GM21447 (cell line): ENCODE measurements at regions not wholly inside any gene's neighbourhood (a gene's known extent, or its start where the extent isn't known, plus 50 kb on each side); places are given as distances from the start of the nearest gene placed in this dataset.
"Not testable (repeated sequence)": the region's sequence is repeated elsewhere in the genome, so short reads cannot be mapped to it uniquely, and the experiment has no call there.

Experiments used
- ATAC-seq: cut with Tn5 transposase; IDR thresholded peaks from one replicate; pipeline ENCODE4 v1.9.1; 2021; ENCODE audit not compliant: unreplicated experiment

DNA sequence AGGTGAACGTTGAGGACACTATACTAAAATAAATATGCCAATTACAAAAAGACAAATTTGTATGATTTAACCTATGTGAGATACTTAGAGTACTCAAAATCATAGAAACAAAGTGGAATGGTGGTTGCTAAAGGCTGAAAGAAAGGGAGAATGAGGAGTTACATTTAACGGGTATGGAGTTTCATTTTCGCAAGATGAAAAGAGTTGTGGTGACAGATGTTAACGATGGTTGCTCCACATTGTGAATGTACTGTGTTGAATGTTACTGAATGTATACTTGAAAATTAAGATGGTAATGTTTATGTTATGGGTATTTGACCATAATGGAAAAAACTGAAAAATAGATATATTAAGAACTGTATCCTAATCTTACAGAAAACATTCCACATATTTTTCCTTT, 51.3 kb upstream of the MOCS2 start:
- no peak for ATAC-seq

DNA sequence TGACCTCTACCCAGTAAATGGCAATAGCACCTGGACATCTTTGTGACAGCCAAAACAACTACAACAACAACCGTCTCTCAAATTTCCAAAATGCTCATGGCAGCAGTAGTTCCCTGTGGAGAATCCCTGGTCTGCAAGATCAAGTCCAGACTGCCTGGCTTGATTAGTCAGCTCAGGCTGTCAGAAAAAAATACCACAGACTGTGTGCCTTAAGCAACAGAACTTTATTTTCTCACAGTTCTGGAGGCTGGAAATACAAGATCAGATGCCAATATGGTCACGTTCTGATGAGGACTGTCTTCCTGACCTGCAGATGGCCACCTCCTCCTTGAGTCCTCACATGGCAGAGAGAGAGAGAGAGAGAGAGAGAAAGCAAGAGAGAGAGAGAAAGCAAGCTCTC, 52.3 kb upstream of the MOCS2 start:
- ATAC-seq: no peak

DNA sequence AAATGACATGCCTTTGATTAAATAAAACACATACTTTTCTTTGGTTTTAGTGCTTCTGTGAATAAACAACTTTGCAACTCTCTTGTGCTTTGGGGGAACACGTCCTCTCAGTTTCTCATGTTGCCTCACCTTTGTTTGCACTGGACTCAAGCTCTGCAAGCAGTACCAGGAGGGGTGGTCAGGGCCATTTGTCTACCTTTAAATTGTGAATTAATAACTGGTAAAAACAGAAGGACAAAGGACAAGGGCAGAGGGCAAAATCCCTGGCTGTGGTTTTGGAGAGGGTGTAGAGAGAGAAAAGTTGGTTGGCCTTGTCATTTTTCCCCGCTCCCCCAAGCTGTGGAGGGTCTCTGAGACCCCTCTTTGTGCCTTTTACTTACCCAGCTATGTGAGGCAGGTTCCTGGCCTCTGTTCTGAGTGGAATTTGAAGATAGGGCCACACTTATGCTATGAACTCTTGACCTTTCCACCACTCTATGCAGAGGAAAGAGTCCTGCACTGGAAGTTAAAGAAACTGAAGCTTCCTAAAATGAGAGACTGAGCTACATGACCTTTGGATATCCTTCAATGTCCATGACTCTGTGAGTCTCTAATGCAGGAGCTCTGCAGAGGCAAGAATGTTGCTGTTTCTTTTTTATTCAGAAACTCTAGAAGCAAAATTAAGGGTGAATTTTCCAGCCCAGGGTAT, 55.1 kb upstream of the MOCS2 start:
- ATAC-seq: no peak

DNA sequence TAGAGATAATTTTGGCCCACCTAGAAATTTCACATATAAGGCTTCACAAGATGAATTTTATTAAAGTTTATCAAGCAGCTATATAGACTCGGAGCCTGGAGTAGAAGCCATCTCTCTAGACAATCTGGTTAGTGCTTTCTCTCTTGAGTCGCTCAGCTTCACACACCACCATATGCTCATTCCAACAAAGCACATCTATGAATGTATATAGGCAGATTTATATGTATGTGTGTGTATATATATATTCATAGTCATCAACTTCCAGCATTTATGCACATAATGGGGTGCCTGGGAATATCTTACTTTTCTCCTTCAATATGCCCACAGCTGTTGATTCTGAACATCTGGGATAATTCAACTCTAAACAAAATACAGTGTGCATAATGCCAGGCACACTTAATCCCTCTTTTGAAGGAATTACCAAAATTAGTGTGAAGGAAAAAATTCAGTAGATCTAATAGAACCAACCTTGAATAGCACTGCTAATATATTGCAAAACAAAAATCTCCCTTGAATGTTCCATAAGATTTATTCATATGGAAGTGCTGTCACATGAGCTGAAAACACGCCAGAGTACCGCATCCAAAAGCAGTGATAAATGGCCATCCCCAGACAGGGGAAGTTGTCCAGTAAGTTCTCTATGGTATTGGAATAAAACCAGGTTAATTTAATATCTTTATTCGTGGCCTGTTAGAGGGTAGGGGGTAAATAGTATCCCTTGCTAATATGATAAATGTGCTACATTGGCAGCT, 56.0 kb upstream of the MOCS2 start:
- ATAC-seq: no peak

DNA sequence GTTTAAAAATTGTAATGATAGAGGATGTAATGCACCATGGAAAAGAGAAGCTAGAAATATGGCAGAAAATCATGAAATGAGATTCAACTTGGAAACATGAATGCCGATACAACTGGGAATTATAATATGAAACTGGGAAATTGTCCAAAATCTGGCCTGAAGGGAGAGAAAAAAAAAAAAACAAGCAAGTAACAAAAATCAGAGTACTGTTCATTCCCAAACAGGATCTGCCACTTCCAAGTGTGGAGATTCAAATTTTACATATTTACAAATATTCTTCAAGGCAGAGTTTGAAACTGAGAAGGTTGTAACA, 56.6 kb upstream of the MOCS2 start:
- no peak for ATAC-seq

DNA sequence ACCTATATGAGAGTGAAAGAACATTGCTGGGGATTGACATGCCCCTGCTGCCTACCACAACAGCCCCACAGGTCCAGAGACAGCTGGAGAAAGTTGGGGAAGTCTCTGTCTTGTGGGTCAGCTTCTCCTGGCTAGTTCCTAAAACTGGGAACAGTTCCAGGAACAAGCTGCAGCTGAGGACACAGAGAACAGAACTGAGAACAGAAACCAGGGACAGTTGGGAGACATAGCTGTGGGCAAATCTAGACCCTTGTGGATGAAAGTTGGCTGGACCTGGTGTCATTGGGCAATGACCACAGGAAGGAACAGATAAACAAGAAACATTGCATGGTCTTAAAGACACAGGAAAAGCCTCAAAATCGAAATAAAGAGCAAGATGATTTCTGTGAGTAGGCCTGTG, 58.3 kb upstream of the MOCS2 start:
- ATAC-seq: no peak

DNA sequence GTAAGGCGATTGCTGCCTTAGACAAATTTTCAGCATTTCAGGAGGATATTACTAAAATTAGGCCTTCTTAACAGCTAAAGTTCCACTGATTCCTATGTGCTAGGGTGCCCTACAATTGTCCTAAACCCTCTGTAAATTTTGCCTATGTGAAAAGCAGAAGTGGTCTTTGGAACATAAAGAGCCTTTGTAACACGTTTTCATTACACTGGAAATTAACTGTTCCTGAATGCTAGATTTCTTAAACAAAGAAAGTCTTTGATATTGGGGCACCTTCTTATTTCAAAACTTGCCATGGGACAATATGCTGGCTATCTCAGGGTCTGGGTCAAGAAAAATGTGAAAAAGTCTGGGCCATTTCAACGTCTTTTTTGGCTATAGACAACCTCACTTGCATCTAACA, 60.4 kb upstream of the MOCS2 start:
- ATAC-seq: no peak

DNA sequence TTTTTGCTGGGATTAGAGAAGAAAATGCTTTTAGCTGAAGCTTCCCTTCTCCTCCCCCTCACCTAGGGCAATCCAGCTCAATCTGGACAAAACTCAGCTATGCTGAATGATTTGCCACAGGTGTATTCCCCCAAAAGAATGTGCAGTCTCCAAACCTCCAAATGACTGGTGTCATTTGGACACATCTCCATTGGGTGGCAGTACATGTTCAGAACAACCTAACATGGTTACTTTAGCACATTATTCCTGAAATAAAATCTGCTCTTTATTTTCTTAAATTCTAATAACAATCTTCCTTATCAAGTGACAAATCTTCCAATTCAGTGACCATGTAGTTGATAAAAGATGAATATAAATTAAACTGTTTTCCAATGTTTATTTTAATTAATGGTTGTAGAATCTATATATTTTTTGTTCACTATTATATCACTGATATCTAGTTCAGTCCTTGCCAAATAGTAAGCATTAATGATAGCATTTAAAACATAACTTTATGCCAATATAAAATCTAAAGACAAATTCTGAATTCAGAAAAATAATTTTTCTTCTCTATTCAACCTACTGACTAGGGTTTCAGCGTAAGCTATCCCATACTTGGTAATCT, 61.3 kb upstream of the MOCS2 start:
- no peak for ATAC-seq

DNA sequence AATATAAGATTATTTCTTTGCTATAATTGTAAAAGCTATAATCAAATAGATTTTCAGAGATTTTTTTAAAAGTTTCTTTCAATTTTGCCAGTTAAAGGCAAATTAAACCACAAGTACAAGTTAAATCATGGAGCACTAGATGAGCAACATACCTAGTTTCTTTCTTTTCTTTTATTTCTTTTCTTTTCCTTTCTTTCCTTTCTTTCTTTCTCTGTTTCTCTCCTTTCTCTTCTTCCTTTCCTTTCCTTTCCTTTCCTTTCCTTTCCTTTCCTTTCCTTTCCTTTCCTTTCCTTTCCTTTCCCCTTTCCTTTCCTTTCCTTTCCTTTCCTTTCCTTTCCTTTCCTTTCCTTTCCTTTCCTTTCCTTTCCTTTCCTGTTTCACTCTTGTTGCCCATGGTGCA, 62.5 kb upstream of the MOCS2 start:
- ATAC-seq: not testable (repeated sequence)

DNA sequence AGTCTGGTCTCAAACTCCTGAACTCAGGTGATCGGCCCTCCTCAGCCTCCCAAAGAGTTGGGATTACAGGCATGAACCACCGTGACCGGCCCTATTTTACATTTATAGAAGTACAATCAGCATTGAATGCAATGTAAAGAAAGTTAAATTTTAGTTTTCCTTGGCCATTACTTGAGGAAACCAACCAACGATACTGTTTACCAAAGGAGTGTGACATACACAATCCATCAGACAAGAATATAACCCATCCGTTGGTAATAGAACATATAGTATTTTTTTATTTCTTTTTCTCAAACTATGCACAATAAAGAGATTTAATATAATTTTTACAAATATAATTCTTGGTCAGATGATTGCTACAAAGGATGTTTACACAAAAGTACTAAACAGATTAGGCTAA, 63.1 kb upstream of the MOCS2 start:
- no peak for ATAC-seq

DNA sequence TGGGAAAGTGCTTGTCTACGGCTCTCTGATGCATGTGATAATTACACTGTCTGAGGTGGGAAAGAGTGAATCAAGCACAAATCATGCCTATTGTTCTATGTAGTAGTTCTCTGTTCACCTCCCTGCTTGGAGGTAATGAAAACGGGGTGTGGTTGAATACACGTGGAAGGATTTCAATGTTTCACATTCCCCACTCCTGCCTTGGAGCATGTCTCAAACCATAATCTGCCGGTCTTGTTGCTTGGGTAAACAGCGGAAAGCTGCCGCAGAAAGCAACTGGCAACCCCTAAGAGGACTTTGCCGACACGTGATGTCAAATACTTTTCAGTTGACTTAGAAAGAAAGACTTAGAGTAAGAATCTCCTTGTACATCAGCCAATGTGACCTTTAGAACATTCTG, 63.5 kb upstream of the MOCS2 start:
- ATAC-seq: no peak

DNA sequence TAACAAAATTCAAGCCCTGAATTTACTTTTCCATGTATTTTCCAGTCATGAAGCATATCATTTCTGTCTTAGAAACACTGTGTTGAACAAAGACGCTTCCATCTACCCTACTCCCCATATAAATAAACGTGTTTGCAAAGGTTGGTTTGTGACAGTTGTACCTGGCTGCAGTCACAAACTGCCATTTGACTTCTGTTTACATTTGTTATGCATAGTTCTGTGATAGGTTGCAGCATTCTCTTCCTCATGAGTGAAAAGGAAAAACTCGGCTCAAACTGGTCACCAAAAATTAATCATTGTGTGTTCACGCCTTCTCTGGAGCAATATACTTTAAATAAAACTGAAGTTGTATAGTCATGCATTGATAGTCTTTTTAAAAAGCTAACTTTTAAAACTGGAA, 69.3 kb upstream of the MOCS2 start:
- ATAC-seq: no peak

DNA sequence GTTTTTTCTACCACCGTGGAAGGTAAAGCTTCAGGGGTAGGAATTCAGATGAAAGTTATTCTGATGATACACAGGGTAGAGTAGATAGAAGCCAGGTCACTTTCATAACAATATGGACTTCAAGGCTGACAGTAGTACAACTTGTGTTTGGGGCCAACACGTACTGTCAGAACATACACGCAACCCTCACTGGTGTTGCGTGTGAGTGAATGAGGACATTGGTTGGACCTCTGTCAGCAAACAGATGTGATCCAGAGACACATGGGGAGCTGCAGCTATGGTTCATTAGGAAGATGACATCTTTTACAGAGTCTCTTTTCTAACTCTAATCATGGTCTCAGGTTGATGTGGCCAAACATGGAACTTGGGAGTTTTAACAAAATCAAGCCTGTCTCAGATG, 70.1 kb upstream of the MOCS2 start:
- ATAC-seq: no peak

DNA sequence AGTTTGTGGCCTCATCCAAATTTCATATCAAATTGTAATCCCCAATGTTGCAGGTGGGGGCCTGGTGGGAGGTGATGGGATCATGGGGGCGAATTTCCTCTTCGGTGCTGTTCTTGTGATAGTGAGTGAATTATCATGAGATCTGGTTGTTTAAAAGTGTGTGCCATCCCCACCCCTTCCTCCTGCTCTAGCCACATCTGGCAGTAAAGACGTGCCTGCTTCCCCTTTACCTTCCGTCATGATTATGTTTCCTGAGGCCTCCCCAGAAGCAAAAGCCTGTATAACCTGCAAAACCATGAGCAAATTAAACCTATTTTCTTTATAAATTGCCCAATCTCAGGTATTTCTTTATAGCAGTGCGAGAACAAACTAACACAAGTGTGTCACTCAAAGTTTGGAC, 71.0 kb upstream of the MOCS2 start:
- no peak for ATAC-seq

DNA sequence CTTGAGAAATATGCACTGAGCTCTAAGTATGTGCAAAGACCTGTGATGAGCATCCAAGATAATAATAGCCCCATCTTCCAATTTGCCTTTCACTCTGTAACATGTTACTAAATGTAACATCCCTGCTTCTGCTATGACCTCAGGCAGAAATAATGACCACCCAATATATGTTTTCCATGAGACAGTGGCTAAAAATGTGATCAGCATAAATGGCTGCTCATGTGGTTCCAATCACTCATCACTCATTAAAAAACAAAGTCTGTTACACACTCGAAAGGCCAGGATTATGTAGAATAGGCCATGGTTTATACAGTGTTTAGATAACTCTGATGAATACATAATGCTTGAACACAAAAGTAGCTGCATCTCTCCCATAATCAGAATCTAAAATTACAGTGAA, 71.4 kb upstream of the MOCS2 start:
- ATAC-seq: no peak

DNA sequence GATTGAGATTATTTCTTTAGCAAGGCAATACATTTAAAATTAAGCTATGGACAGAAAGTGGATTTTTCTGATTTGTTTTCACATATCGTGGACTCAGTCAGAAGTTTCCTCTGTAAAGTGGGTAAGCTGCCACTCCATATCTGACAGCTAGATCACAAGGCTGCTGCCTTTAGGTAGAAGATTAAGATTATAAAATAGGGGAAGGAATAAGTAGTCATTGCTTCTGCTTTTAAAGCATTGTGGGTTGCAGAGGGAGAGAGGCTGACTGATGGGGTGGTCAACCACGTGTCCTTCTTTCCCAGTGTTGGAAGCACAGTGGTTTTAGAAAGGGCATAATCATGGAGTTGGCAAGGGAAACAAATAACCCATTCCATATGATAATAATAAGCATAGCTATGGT, 74.3 kb upstream of the MOCS2 start:
- no peak for ATAC-seq

DNA sequence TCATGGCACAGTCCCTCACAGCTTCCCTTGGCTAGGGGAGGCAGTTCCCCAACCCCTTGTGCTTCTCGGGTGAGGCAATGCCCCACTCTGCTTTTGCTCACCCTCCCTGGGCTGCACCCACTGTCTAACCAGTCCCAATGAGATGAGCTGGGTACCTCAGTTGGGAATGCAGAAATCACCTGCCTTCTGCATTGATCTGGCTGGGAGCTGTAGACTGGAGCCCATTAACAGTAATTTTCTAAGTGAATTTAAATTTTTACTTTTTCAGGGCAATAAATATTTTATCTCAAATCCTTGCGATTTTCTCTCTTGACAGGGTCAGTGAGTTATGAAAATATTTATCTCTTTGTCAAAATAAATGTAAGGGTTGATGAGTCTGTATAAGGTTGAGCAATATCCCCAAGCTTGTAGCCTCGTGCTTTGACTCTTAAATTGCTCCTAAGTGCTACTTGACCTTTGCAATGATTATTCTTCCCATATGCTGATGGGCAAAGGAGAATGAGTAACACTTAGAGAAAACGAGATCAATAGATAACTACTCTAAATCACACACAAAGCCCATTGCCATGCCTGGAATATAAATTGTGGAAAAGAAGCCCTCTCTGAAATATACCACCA, 82.1 kb upstream of the MOCS2 start:
- no peak for ATAC-seq

DNA sequence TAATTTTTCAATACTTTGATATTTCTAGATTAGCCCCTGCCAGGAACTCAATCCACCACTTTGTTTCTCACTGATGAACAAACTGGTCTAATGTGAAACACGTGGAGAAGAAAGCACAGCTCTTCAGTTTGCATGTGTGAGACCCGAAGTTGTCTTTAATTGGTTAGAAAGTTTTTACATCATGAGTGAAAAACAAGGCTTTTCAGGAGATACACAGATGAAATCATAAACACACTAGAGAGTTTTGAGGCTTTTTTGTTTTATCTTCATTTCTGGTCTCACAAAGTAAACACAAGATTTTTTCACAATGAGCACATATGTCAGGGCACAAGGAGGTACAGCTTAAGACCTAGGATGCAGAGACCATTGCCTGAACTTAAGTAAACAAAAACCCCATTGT, 84.5 kb upstream of the MOCS2 start:
- no peak for ATAC-seq

DNA sequence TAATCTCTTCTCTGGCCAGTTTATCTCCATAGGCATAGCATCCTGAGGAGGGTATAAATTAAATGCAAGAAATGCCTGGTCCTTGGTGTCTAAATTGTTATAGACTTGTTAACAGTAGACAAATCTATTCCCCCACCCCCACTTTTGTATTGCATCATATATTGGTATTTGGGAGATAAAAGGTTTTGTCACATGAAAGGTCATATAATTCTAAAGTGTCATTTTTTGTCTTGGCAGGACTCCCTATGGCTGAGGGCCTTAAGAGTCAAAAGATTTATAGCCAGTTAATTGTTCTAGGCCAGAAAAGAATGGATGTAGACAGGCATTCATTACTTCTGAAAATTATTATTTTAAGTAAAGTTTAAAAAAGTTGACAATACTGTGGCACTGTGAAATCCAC, 90.3 kb upstream of the MOCS2 start:
- no peak for ATAC-seq

DNA sequence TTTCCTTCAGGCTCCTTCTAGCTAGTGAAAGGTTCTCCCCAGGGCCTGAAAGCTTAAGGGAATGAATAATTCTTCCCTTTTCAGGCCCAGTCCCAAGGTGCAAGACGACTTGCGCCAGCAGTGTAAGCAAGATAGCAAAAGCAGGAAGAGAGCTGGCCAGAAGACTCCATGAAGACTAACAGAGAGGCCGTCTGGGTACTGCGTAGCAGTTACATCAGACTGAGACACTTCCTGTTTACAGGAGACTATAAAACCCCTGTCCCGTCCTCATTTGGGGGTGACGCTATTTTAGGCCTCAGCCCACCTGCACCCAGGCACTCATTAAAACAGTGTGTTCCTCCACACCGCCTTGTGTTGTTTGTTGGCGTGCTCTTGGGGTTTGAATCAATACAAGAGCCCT, 90.7 kb upstream of the MOCS2 start:
- ATAC-seq: no peak

DNA sequence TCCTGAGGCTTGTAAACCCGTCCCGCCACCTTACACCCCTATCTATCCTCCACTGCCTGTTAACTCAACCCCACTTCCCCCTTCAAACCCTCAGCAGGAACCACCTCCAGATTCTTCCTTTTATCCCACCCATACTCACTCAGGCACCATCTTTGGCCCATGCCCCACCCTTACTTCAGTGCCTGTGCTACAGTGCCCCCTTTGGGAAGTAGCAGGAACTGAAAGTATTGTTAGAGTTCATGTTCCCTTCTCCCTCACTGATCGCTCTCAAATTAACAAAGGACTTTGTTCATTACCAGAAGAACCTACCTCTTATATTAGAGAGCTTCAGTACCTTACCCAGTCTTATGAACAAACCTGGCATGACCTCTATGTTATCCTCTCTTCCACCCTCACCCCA, 92.2 kb upstream of the MOCS2 start:
- no peak for ATAC-seq

DNA sequence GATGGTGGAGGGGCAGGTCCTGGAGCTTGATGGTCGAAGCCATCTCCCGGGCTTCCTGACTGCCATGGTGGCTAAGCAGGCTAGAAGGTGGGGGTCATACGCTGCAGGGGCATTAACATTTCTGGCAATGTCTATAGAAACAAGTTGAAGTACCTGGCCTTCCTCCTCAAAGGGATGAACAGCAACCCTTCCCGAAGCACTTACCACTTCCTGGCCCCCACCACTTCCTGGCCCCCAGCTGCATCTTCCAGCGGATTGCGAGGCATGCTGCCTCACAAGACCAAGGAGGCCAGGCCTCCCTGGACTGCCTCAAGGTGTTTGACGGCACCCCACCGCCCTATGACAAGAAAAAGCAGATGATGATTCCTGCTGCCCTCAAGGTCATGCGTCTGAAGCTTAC, 97.0 kb upstream of the MOCS2 start:
- ATAC-seq: no peak
